ENCODE measurements at regions not wholly inside any gene's neighbourhood (a gene's known extent, or its start where the extent isn't known, plus 50 kb on each side); places are given as distances from the start of the nearest gene placed in this dataset.

DNA sequence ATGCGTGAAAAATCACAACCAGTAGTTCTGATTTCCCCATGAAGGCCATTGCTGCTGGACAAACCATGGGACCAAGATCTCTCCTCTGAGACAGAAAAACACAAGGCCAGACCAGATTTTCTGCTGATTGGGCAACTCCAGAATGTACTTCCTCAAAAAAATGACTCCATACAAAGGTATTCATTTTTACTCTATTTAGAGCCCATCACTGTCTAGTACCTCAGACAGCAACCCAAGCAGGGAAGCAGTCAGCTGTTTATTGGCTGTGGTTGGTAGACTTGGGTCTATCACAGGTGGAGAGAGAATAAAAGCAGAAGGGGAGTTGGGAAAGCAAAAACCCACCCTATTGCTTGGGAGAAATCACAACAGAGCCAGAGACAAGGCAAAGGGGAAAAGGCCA, 219.9 kb downstream of the PIK3C3 start:
- H3K4me3 ChIP-seq (ENCODE audit: low read length, poor library complexity, severe bottlenecking) = no peak overlapping the region
- H2AFZ ChIP-seq (ENCODE audit: low read length) = no peak overlapping the region
- no peaks in the 10 kb centered on the region for H3K4me1 ChIP-seq (ENCODE audit: insufficient read depth, low read length, poor library complexity, severe bottlenecking)
- no peaks in the 10 kb centered on the region for H3K9me3 ChIP-seq (ENCODE audit: insufficient read depth, low read depth, low read length)
- H3K79me2 ChIP-seq (ENCODE audit: insufficient read depth, low read length) = no peaks in the 10 kb centered on the region
- no peaks in the 10 kb centered on the region for H3K27me3 ChIP-seq (ENCODE audit: insufficient read depth, low read length, poor library complexity, severe bottlenecking)
- no peaks in the 10 kb centered on the region for H3F3A ChIP-seq (ENCODE audit: low read depth)
- H4K20me1 ChIP-seq (ENCODE audit: insufficient read depth, low read length, poor library complexity, severe bottlenecking) = no peaks in the 10 kb centered on the region
- H3K36me3 ChIP-seq (ENCODE audit: insufficient read depth, low read length) = no peaks in the 10 kb centered on the region
- H3K9me2 ChIP-seq (replicated peaks; ENCODE audit: low read depth, low read length) = no peaks in the 10 kb centered on the region
- TF ChIP-seq CTCF (conservative IDR thresholded peaks at IDR 0.05; ENCODE audit: low read length) (no peak), EZH2phosphoT487 (IDR thresholded peaks at IDR 0.05; ENCODE audit: borderline replicate concordance) (no peak)
- H3K4me2 ChIP-seq (ENCODE audit: low read depth, low read length, poor library complexity, severe bottlenecking) = no peak overlapping the region
- H3K9ac ChIP-seq (ENCODE audit: low read depth, low read length, poor library complexity, severe bottlenecking) = no peak overlapping the region

- Histone ChIP-seq H3K4me3 (ENCODE audit: low read length, poor library complexity, severe bottlenecking) (no peak overlapping the region), H3F3A (ENCODE audit: low read depth) (no peaks in the 10 kb centered on the region), H2AFZ (ENCODE audit: low read length) (no peak overlapping the region), H3K9me2 (replicated peaks; ENCODE audit: low read depth, low read length) (no peaks in the 10 kb centered on the region), H4K20me1 (ENCODE audit: insufficient read depth, low read length, poor library complexity, severe bottlenecking) (no peaks in the 10 kb centered on the region), H3K36me3 (ENCODE audit: insufficient read depth, low read length) (no peaks in the 10 kb centered on the region), H3K79me2 (ENCODE audit: insufficient read depth, low read length) (no peaks in the 10 kb centered on the region), H3K27me3 (ENCODE audit: insufficient read depth, low read length, poor library complexity, severe bottlenecking) (no peaks in the 10 kb centered on the region), H3K9me3 (ENCODE audit: insufficient read depth, low read depth, low read length) (no peaks in the 10 kb centered on the region), H3K9ac (ENCODE audit: low read depth, low read length, poor library complexity, severe bottlenecking) (no peak overlapping the region), H3K4me2 (ENCODE audit: low read depth, low read length, poor library complexity, severe bottlenecking) (no peak overlapping the region), H3K4me1 (ENCODE audit: insufficient read depth, low read length, poor library complexity, severe bottlenecking) (no peaks in the 10 kb centered on the region)
- TF ChIP-seq EZH2phosphoT487 (IDR thresholded peaks at IDR 0.05; ENCODE audit: borderline replicate concordance) (no peak), CTCF (conservative IDR thresholded peaks at IDR 0.05; ENCODE audit: low read length) (no peak)
These were observed 221.6 kb downstream of the PIK3C3 start for GRCh38 chr18:42176599-42176998.

GRCh38 chr18:42177390-42177789, 222.4 kb downstream of the PIK3C3 start:
- no peaks in the 10 kb centered on the region for H3K79me2 ChIP-seq (ENCODE audit: insufficient read depth, low read length)
- H2AFZ ChIP-seq (ENCODE audit: low read length) = no peak overlapping the region
- H3F3A ChIP-seq (ENCODE audit: low read depth) = no peaks in the 10 kb centered on the region
- no peak overlapping the region for H3K4me2 ChIP-seq (ENCODE audit: low read depth, low read length, poor library complexity, severe bottlenecking)
- H3K4me3 ChIP-seq (ENCODE audit: low read length, poor library complexity, severe bottlenecking) = no peak overlapping the region
- no peaks in the 10 kb centered on the region for H3K36me3 ChIP-seq (ENCODE audit: insufficient read depth, low read length)
- no peaks in the 10 kb centered on the region for H3K27me3 ChIP-seq (ENCODE audit: insufficient read depth, low read length, poor library complexity, severe bottlenecking)
- H3K9me2 ChIP-seq (replicated peaks; ENCODE audit: low read depth, low read length) = no peaks in the 10 kb centered on the region
- no peak overlapping the region for H3K9ac ChIP-seq (ENCODE audit: low read depth, low read length, poor library complexity, severe bottlenecking)
- H3K9me3 ChIP-seq (ENCODE audit: insufficient read depth, low read depth, low read length) = no peaks in the 10 kb centered on the region
- no peaks in the 10 kb centered on the region for H3K4me1 ChIP-seq (ENCODE audit: insufficient read depth, low read length, poor library complexity, severe bottlenecking)
- no peaks in the 10 kb centered on the region for H4K20me1 ChIP-seq (ENCODE audit: insufficient read depth, low read length, poor library complexity, severe bottlenecking)
- TF ChIP-seq CTCF (conservative IDR thresholded peaks at IDR 0.05; ENCODE audit: low read length) = no peak
- no peak for TF ChIP-seq EZH2phosphoT487 (IDR thresholded peaks at IDR 0.05; ENCODE audit: borderline replicate concordance)
